HCT116 (cell line): ENCODE measurements at regions not wholly inside any gene's neighbourhood (a gene's known extent, or its start where the extent isn't known, plus 50 kb on each side); places are given as distances from the start of the nearest gene placed in this dataset.

ENCODE experiments used
- ATAC-seq: fragments of 200-7000 bp; cut with Tn5 transposase; 2 replicates; pipeline ENCODE4 v1.9.1; 2020; ENCODE audit warnings: mild to moderate bottlenecking, moderate library complexity
- BruUV-seq: library from RNA; stranded (reverse); fragments of 400-500 nt; replicated peaks from 2 replicates; lab custom pipeline; 2021; lab: Mats Ljungman, UMichigan
- CTCF ChIA-PET: fragments of 300-600 bp; sonication (Branson Sonifier 250); formaldehyde crosslinking; loops from one replicate; lab custom pipeline; 2021; ENCODE audit warnings: antibody characterized with exemption; lab: Charles Lee
- POLR2A ChIA-PET: fragments of 300-600, 350-600 bp; sonication (Branson Sonifier 250); formaldehyde crosslinking; loops from one replicate; lab custom pipeline; 2021; ENCODE audit warnings: antibody characterized with exemption; lab: Charles Lee
- RAD21 ChIA-PET, 2 experiments: fragments of 300-600 bp; sonication (Branson Sonifier 250); formaldehyde crosslinking; loops; one replicate each; lab custom pipeline; 2023; ENCODE audit warnings: low total read pairs in 2 of 2; ENCODE audit not compliant: uncharacterized antibody in 2 of 2, unreplicated experiment in 2 of 2, low non-redundant PET in 1 of 2; lab: Charles Lee
- DNase-seq: peaks from one replicate; pipeline ENCODE4 v3.0.0-alpha.2; 2010; ENCODE audit warnings: low read depth, low spot score
- H2AFZ ChIP-seq: fragments of 200-600 bp; shearing (Covaris generic), sonication (generic); 2 replicates; pipeline ENCODE4 v1.6.1; 2017; ENCODE audit warnings: low read depth, mixed run types, mixed read lengths, antibody characterized with exemption, low read length; ENCODE audit not compliant: poor library complexity, severe bottlenecking
- H3K27ac ChIP-seq: 2 replicates; pipeline ENCODE4 v1.5.1; 2012; ENCODE audit warnings: low read depth, low read length
- H3K27me3 ChIP-seq: fragments of 200-600 bp; sonication (generic); 2 replicates; pipeline ENCODE4 v1.6.1; 2016; ENCODE audit warnings: mixed run types, low read length, mixed read lengths; ENCODE audit not compliant: insufficient read depth
- H3K36me3 ChIP-seq, 2 experiments: fragments of 200-500 bp in 1 of 2; fragments of 200-600 bp in 1 of 2; sonication (Bioruptor generic) in 1 of 2; sonication (generic) in 1 of 2; 2 replicates each; pipeline versions ENCODE4 v1.5.1 to v1.6.1; 2014 to 2016; ENCODE audit warnings: low read length in 2 of 2, inconsistent platforms in 1 of 2, mixed read lengths in 1 of 2, mixed run types in 1 of 2; ENCODE audit not compliant: insufficient read depth in 2 of 2, control insufficient read depth in 1 of 2
- H3K4me1 ChIP-seq, 2 experiments: fragments of 200-600 bp in 1 of 2; sonication (generic) in 1 of 2; 2 replicates each; pipeline versions ENCODE4 v1.5.1 to v1.6.1; 2012 to 2017; ENCODE audit warnings: low read length in 2 of 2, inconsistent platforms in 1 of 2, mild to moderate bottlenecking in 1 of 2, mixed read lengths in 1 of 2, mixed run types in 1 of 2, moderate library complexity in 1 of 2; ENCODE audit not compliant: insufficient read depth in 2 of 2, control insufficient read depth in 1 of 2
- H3K4me2 ChIP-seq: fragments of 200-600 bp; sonication (generic); 2 replicates; pipeline ENCODE4 v1.6.1; 2017; ENCODE audit warnings: mixed run types, low read length, mixed read lengths
- H3K4me3 ChIP-seq, 2 experiments: fragments of 200-600 bp in 1 of 2; sonication (generic) in 1 of 2; replicated peaks in 1 of 2; 2 replicates each; pipeline ENCODE4 v1.5.1; 2011 to 2016; ENCODE audit warnings: low read length in 2 of 2, control low read depth in 1 of 2, low read depth in 1 of 2, mild to moderate bottlenecking in 1 of 2, mixed read lengths in 1 of 2, mixed run types in 1 of 2
- H3K79me2 ChIP-seq: fragments of 200-600 bp; sonication (generic); 2 replicates; pipeline ENCODE4 v1.6.1; 2017; ENCODE audit warnings: mild to moderate bottlenecking, mixed run types, low read length, moderate library complexity, mixed read lengths; ENCODE audit not compliant: insufficient read depth
- H3K9ac ChIP-seq: fragments of 200-600 bp; sonication (generic); 2 replicates; pipeline ENCODE4 v1.6.1; 2016; ENCODE audit warnings: low read length, mixed read lengths
- H3K9me2 ChIP-seq: fragments of 200-600 bp; sonication (generic), shearing (Covaris generic); 2 replicates; pipeline ENCODE4 v1.6.1; 2017; ENCODE audit warnings: mixed run types, mild to moderate bottlenecking, moderate library complexity; ENCODE audit not compliant: insufficient read depth
- H3K9me3 ChIP-seq, 2 experiments: fragments of 200-500 bp in 1 of 2; fragments of 200-600 bp in 1 of 2; sonication (Bioruptor generic) in 1 of 2; sonication (generic) in 1 of 2; 2 replicates each; pipeline ENCODE4 v1.6.1; 2014 to 2017; ENCODE audit warnings: low read length in 2 of 2, mixed read lengths in 2 of 2, inconsistent platforms in 1 of 2, low read depth in 1 of 2, mild to moderate bottlenecking in 1 of 2, mixed run types in 1 of 2, moderate library complexity in 1 of 2; ENCODE audit not compliant: control insufficient read depth in 1 of 2, insufficient read depth in 1 of 2
- H4K20me1 ChIP-seq: fragments of 200-600 bp; sonication (generic), shearing (Covaris generic); 2 replicates; pipeline ENCODE4 v1.6.1; 2017; ENCODE audit warnings: mixed run types, mild to moderate bottlenecking, moderate library complexity; ENCODE audit not compliant: insufficient read depth
- ATF3 ChIP-seq: IDR thresholded peaks from 2 replicates; pipeline ENCODE4 v1.6.1; 2012
- CEBPB ChIP-seq: IDR thresholded peaks from 2 replicates; pipeline ENCODE4 v1.6.1; 2012; ENCODE audit warnings: low read depth
- CTCF ChIP-seq, 3 experiments: fragments of 200-600 bp in 1 of 3; sonication (generic) in 1 of 3; IDR thresholded peaks in 2 of 3; conservative IDR thresholded peaks in 1 of 3; 2 replicates each; pipeline ENCODE4 v1.5.1; 2012 to 2017; ENCODE audit warnings: low read depth in 2 of 3, low read length in 2 of 3, antibody characterized with exemption in 1 of 3, borderline replicate concordance in 1 of 3, control low read depth in 1 of 3, mild to moderate bottlenecking in 1 of 3, mixed read lengths in 1 of 3, mixed run types in 1 of 3, moderate library complexity in 1 of 3; ENCODE audit not compliant: insufficient read depth in 1 of 3
- FOSL1 ChIP-seq: IDR thresholded peaks from 2 replicates; pipeline ENCODE4 v1.6.1; 2012; ENCODE audit warnings: low read depth
- POLR2AphosphoS5 ChIP-seq: IDR thresholded peaks from 2 replicates; pipeline ENCODE4 v1.6.1; 2011; ENCODE audit warnings: mild to moderate bottlenecking, low read depth, low read length, moderate library complexity
- SIN3A ChIP-seq: IDR thresholded peaks from 2 replicates; pipeline ENCODE4 v1.6.1; 2012; ENCODE audit warnings: low read depth
- SRF ChIP-seq: IDR thresholded peaks from 2 replicates; pipeline ENCODE4 v1.6.1; 2012; ENCODE audit warnings: low read depth
- TCF7L2 ChIP-seq: IDR thresholded peaks from 2 replicates; pipeline ENCODE4 v1.7.0; 2011; ENCODE audit warnings: borderline replicate concordance, inconsistent platforms; ENCODE audit not compliant: insufficient read depth, insufficient read length; ENCODE audit errors: extremely low read depth
- YY1 ChIP-seq: IDR thresholded peaks from 2 replicates; pipeline ENCODE4 v1.6.1; 2011; ENCODE audit warnings: low read length, low read depth, moderate library complexity, mild to moderate bottlenecking; ENCODE audit not compliant: insufficient replicate concordance; ENCODE audit errors: extremely low read depth
- ZBTB33 ChIP-seq: IDR thresholded peaks from 2 replicates; pipeline ENCODE4 v1.6.1; 2011; ENCODE audit warnings: mild to moderate bottlenecking, low read length, moderate library complexity; ENCODE audit not compliant: insufficient replicate concordance; ENCODE audit errors: extremely low read depth
- ZFX ChIP-seq: fragments of 450-650 bp; IDR thresholded peaks from 2 replicates; pipeline ENCODE4 v1.6.1; 2017
- intact Hi-C: fragments of 100-400 bp; cut with micrococcal nuclease; formaldehyde crosslinking; loops from 2 replicates; pipeline ENCODE4 v1.10.0; 2022

- Histone ChIP-seq H3K9me2 (no peaks in the 10 kb centered on the region), H3K79me2 (peaks cover 26% of the 10 kb centered on the region; the same call in 1 of the 2 replicates), H3K4me2 (no peak overlapping the region), H3K4me1 (peaks cover 0 to 6% of the 10 kb centered on the region in 2 experiments; a peak in 1 of 4 replicates), H3K9me3 (peaks cover 17 to 21% of the 10 kb centered on the region in 2 experiments; a peak in 2 of 4 replicates), H4K20me1 (no peaks in the 10 kb centered on the region), H3K9ac (no peak overlapping the region), H2AFZ (no peak overlapping the region), H3K36me3 (peaks cover 0 to 36% of the 10 kb centered on the region in 2 experiments; a peak in 2 of 4 replicates), H3K27ac (no peak overlapping the region), H3K4me3 (no peak overlapping the region), H3K27me3 (no peaks in the 10 kb centered on the region)
- intact Hi-C loops = no loop called here
- RAD21 ChIA-PET = no interaction called here
- POLR2A ChIA-PET = no interaction called here
- CTCF ChIA-PET = no interaction called here
- no peak for DNase-seq
- no TSS peak for BruUV-seq
- TF ChIP-seq CEBPB (no peak), TCF7L2 (no peak), ATF3 (no peak), FOSL1 (no peak), SRF (no peak), ZBTB33 (no peak), SIN3A (no peak), POLR2AphosphoS5 (no peak), YY1 (no peak), CTCF (IDR thresholded peaks at IDR 0.05 in 2 of 3, conservative IDR thresholded peaks at IDR 0.05 in 1 of 3; ENCODE audit: borderline replicate concordance in 1 of 3, insufficient read depth in 1 of 3, low read depth in 2 of 3, low read length in 2 of 3) (no peak), ZFX (no peak)
- ATAC-seq = peak; percentile 49; the same call in 1 of the 2 replicates
Measured at GRCh38 chr16:85187447-85187846, 75.2 kb upstream of the CIBAR2 start.
